T-helper 1 cell treated with Interleukin-12 subunit alpha and Interleukin-12 subunit beta and Interleukin-4 antibody, amounts not matched to agents 30 μg/mL and 1 μg/mL, for 36 hours (primary cell): ENCODE measurements at regions not wholly inside any gene's neighbourhood (a gene's known extent, or its start where the extent isn't known, plus 50 kb on each side); places are given as distances from the start of the nearest gene placed in this dataset.

Source experiments
- H3K27ac Mint-ChIP-seq: one replicate; pipeline ENCODE4 v1.8.0; 2021; ENCODE audit warnings: mild to moderate bottlenecking, mixed read lengths
- H3K27me3 Mint-ChIP-seq: one replicate; pipeline ENCODE4 v1.8.0; 2021; ENCODE audit warnings: low read depth, mixed read lengths
- H3K36me3 Mint-ChIP-seq: one replicate; pipeline ENCODE4 v1.8.0; 2021; ENCODE audit warnings: low read depth, mixed read lengths
- H3K4me1 Mint-ChIP-seq: one replicate; pipeline ENCODE4 v1.8.0; 2021; ENCODE audit warnings: low read depth, mixed read lengths
- H3K4me3 Mint-ChIP-seq: one replicate; pipeline ENCODE4 v1.8.0; 2021; ENCODE audit warnings: mild to moderate bottlenecking, moderate library complexity, mixed read lengths
- H3K9me3 Mint-ChIP-seq: one replicate; pipeline ENCODE4 v1.8.0; 2021; ENCODE audit warnings: mixed read lengths

GRCh38 chr5:99651298-99651697 is 722.5 kb upstream of the CHD1 start:
- H3K4me1 Mint-ChIP-seq: no peaks in the 10 kb centered on the region
- no peak overlapping the region for H3K27ac Mint-ChIP-seq
- no peak overlapping the region for H3K4me3 Mint-ChIP-seq
- no peaks in the 10 kb centered on the region for H3K9me3 Mint-ChIP-seq
- no peaks in the 10 kb centered on the region for H3K36me3 Mint-ChIP-seq
- H3K27me3 Mint-ChIP-seq: no peaks in the 10 kb centered on the region

DNA sequence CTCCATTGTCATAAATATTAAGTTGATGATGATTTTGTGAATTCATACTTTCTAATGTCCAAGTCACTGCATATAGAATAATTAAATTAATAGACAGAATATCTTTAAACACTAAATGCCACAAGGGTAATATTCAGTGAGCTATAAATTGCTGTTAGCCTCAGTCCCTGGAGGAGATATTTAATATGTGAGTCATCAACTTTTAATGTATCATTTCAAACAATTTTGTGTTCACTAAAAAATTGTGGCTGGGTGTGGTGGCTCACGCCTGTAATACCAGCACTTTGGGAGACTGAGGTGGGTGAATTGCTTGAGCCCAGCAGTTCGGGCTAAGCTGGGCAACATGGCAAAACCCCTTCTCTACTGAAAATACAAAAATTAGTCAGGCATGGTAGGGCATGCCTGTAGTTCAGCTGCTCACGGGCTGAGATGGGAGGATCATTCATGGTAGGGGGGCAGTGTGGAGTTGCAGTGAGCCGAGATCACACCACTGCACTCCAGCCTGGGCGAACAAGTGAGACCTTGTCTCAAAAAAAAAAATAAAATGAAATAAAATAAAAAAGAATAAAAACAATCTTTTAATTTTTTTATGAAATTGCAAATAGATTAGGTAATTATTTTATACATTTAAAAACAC is 717.3 kb upstream of the CHD1 start:
- H3K9me3 Mint-ChIP-seq: no peaks in the 10 kb centered on the region

DNA sequence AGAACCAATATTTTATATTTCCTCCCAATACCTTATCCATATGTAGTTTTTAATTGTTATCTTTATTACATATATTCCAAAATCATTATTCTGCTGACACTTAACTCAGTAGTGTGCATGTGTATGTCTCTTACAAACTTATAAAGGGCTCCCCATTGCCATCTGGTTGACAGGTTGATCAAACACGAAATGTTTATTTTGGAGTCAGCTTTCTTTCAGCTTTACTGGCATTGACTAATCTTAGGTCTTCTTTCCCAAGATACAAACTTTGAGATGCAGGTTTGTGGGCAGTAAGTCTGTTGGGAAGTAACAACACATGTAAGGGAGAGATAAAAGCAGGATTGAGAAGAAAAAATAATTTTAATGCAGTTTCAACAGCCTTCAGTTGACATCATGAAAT is 716.0 kb upstream of the CHD1 start:
- Mint-ChIP-seq H3K36me3 (no peaks in the 10 kb centered on the region), H3K4me1 (no peaks in the 10 kb centered on the region), H3K27me3 (no peaks in the 10 kb centered on the region)

More for the DNA sequence above, 717.3 kb upstream of the CHD1 start:
- H3K36me3 Mint-ChIP-seq: no peaks in the 10 kb centered on the region
- H3K27me3 Mint-ChIP-seq: no peaks in the 10 kb centered on the region
- no peak overlapping the region for H3K27ac Mint-ChIP-seq
- no peaks in the 10 kb centered on the region for H3K4me1 Mint-ChIP-seq
- H3K4me3 Mint-ChIP-seq: no peak overlapping the region

GRCh38 chr5:99640646-99641045 is 711.8 kb upstream of the CHD1 start:
- Mint-ChIP-seq H3K36me3 (no peaks in the 10 kb centered on the region), H3K27me3 (no peaks in the 10 kb centered on the region), H3K4me1 (no peaks in the 10 kb centered on the region), H3K9me3 (no peaks in the 10 kb centered on the region), H3K4me3 (no peak overlapping the region), H3K27ac (no peak overlapping the region)

More for the DNA sequence above, 716.0 kb upstream of the CHD1 start:
- Mint-ChIP-seq H3K4me3 (no peak overlapping the region), H3K27ac (no peak overlapping the region), H3K9me3 (no peaks in the 10 kb centered on the region)

DNA sequence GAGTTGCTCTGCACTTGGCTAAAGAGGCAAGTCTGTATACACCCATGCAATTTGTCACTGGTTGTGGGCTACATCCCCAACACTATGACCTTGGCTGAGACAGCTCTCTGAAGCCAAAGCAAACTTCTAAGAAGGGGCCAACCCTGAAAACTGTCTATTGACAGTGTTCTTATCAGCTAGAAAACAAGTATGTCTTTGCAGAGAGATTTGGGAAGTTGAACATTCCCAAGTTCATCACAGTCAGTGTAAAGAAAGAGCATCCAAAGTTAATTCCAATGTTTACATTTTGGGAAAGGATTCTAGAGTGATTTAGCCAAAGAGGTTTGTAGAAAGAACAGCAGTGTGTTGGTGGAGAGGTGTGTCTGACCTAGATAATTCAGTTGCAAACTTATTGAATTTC is 711.1 kb upstream of the CHD1 start:
- Mint-ChIP-seq H3K4me3 (no peak overlapping the region), H3K36me3 (no peaks in the 10 kb centered on the region), H3K27me3 (no peaks in the 10 kb centered on the region), H3K9me3 (peaks cover under 1% of the 10 kb centered on the region), H3K4me1 (no peaks in the 10 kb centered on the region), H3K27ac (no peak overlapping the region)

DNA sequence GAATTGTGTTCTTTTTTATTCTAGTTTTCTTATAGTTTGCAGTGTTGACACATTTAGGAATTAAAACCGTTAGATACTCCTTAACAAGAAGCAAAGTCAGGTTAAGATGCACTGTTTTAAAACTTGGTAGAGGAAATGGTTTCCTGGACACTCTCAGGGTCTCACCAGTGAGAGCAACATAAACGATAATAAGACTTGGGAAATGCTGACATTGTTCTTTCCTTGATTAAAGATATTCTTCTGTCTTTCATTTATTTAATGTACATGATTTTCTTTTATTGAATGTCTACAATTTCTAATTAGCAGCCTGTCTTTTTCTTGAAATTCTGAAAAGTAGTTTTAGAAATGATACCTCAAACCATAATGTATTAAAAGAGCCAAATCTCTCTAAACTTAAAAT is 707.9 kb upstream of the CHD1 start:
- no peaks in the 10 kb centered on the region for H3K36me3 Mint-ChIP-seq
- peaks cover 6% of the 10 kb centered on the region for H3K9me3 Mint-ChIP-seq
- no peaks in the 10 kb centered on the region for H3K4me1 Mint-ChIP-seq
- H3K27ac Mint-ChIP-seq: no peak overlapping the region
- no peaks in the 10 kb centered on the region for H3K27me3 Mint-ChIP-seq
- no peak overlapping the region for H3K4me3 Mint-ChIP-seq

DNA sequence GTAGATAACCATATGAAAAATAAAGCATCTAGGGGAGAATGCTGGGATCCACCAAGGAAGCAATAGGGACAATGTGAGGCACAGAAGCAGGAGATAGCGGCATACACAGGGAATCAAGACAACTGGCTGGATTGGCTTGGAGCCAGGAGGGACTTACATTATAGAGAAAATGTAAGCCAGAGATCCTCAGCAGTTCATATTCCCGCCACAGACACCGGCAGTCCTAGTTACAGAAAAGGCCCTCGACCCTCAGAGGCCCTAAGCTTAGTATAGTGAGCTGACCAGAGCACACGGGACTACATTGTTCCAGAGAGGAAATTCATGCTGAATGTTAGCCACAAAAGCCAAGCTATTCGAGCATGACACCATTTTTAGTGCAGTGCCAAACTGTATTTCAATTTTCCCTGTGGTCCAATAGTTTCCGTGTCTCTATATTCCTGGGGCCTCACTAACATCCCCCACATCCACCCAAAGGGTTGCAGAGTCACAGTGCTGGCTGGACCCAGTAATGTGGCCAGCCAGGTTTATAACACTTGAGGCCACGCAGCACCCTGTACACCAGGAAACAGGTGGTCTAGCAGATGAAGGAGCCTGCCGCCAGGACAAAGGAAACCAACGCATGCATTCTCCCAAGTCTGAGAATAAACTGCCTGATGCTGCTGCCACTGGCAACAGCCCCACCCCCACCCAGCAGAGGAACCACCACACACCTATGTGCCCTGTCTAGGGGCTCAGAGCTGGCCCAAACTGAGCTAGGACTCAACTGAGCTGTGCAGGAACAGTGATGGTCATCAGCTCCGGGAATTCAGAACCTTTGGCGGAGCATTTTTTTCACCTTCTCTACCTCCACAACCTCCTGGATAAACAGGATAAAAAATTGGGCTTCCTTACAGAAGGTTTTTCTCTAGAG is 693.2 kb upstream of the CHD1 start:
- no peaks in the 10 kb centered on the region for H3K27me3 Mint-ChIP-seq
- no peak overlapping the region for H3K4me3 Mint-ChIP-seq
- no peaks in the 10 kb centered on the region for H3K9me3 Mint-ChIP-seq
- no peak overlapping the region for H3K27ac Mint-ChIP-seq
- H3K4me1 Mint-ChIP-seq: no peaks in the 10 kb centered on the region
- no peaks in the 10 kb centered on the region for H3K36me3 Mint-ChIP-seq

- Mint-ChIP-seq H3K27me3 (no peaks in the 10 kb centered on the region), H3K27ac (no peak overlapping the region), H3K36me3 (no peaks in the 10 kb centered on the region), H3K4me1 (no peaks in the 10 kb centered on the region), H3K9me3 (no peaks in the 10 kb centered on the region), H3K4me3 (no peak overlapping the region)
Measured at GRCh38 chr5:99617335-99617734, 688.5 kb upstream of the CHD1 start.

DNA sequence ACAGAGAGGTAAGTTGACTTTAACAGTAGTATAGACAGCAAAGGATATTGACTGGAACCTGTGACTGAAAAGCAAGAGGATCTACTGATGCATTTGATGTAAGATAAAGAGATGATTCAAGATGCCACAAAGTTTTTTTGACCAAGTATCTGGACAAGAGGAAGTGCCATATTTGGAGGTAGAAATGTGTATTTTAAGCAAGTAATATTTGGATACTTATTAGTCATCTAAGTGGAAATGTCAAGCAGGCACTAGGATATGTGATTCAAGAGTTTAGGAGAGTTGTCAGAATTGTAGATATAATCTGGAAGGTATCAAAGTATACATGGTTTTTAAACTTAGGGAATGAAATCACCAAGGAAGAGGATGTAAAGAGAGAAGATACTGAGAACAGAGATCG is 686.1 kb upstream of the CHD1 start:
- H3K4me1 Mint-ChIP-seq: no peaks in the 10 kb centered on the region
- H3K36me3 Mint-ChIP-seq: no peaks in the 10 kb centered on the region
- H3K4me3 Mint-ChIP-seq: no peak overlapping the region
- H3K27ac Mint-ChIP-seq: no peak overlapping the region
- H3K27me3 Mint-ChIP-seq: no peaks in the 10 kb centered on the region
- H3K9me3 Mint-ChIP-seq: no peaks in the 10 kb centered on the region

DNA sequence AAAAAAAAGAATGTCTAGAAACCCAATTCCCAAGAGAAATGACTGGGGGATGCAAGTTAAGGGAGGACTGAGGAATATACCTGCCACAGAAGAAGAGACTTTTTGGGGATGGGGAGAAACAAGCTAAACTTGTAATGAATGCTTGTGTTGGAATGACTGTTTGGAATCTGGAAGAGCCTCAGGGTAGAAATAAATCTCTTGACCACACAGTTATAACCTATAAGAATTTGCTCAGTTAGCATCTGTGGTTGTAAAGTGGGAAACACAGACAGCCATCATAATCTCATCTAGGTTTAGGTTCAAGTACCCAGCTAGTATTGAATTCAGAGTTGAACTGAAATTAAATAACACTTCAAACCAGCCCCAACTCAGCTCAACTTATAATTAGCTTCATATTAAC is 678.3 kb upstream of the CHD1 start:
- Mint-ChIP-seq H3K27ac (no peak overlapping the region), H3K27me3 (no peaks in the 10 kb centered on the region), H3K4me3 (no peak overlapping the region), H3K4me1 (no peaks in the 10 kb centered on the region), H3K9me3 (no peaks in the 10 kb centered on the region), H3K36me3 (no peaks in the 10 kb centered on the region)

- H3K4me3 Mint-ChIP-seq: no peak overlapping the region
Measured at GRCh38 chr5:99605904-99606303, 677.1 kb upstream of the CHD1 start.

DNA sequence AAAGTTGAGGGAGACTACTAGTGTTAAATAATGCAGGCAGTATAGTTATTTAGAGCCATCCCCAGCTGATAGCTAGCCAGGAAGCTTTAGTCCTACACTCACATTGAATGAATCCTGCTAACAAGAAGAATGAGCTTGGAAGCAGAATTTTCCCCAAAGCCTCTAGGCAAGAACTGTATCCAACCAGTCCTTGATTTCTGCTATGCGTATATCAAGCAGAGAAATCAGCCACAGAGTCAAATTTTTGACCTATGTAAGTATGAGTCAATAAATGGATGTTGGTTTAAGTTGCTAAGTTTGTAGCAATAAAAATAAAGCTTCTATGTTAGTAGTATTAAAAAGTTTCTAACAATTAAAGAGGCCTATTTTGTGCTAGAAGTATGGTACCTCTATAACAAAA is 672.1 kb upstream of the CHD1 start:
- H3K9me3 Mint-ChIP-seq: peaks cover 4% of the 10 kb centered on the region
- H3K4me3 Mint-ChIP-seq: no peak overlapping the region
- no peaks in the 10 kb centered on the region for H3K36me3 Mint-ChIP-seq
- H3K27ac Mint-ChIP-seq: no peak overlapping the region
- H3K4me1 Mint-ChIP-seq: no peaks in the 10 kb centered on the region
- H3K27me3 Mint-ChIP-seq: no peaks in the 10 kb centered on the region

More at GRCh38 chr5:99605904-99606303, 677.1 kb upstream of the CHD1 start:
- H3K27ac Mint-ChIP-seq: no peak overlapping the region
- no peaks in the 10 kb centered on the region for H3K36me3 Mint-ChIP-seq
- no peaks in the 10 kb centered on the region for H3K27me3 Mint-ChIP-seq
- H3K4me1 Mint-ChIP-seq: no peaks in the 10 kb centered on the region
- peaks cover 4% of the 10 kb centered on the region for H3K9me3 Mint-ChIP-seq

DNA sequence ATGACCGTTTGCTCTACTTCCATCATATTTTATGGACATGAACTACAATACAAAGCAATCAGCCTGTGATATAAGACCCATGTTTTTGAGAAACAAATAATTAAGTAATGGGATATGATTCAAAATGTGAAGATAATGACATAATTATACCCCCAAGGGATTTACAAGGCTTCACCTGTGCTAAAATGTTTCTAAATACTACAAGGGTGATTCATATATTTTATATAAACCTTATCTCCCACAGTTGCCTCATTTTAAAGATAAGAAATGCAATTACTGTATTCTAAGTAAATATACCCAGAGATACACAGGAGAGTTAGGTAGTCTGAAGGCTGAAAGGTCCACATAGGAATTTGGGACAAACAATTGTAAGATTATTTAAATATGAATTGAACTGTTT is 662.0 kb upstream of the CHD1 start:
- no peaks in the 10 kb centered on the region for H3K4me1 Mint-ChIP-seq
- no peaks in the 10 kb centered on the region for H3K9me3 Mint-ChIP-seq
- no peak overlapping the region for H3K4me3 Mint-ChIP-seq

GRCh38 chr5:99589424-99589823 is 660.6 kb upstream of the CHD1 start:
- Mint-ChIP-seq H3K27ac (no peak overlapping the region), H3K9me3 (no peaks in the 10 kb centered on the region), H3K27me3 (no peaks in the 10 kb centered on the region), H3K4me1 (no peaks in the 10 kb centered on the region), H3K4me3 (no peak overlapping the region), H3K36me3 (no peaks in the 10 kb centered on the region)

More for the DNA sequence above, 662.0 kb upstream of the CHD1 start:
- H3K27me3 Mint-ChIP-seq: no peaks in the 10 kb centered on the region
- no peak overlapping the region for H3K27ac Mint-ChIP-seq
- H3K36me3 Mint-ChIP-seq: no peaks in the 10 kb centered on the region

DNA sequence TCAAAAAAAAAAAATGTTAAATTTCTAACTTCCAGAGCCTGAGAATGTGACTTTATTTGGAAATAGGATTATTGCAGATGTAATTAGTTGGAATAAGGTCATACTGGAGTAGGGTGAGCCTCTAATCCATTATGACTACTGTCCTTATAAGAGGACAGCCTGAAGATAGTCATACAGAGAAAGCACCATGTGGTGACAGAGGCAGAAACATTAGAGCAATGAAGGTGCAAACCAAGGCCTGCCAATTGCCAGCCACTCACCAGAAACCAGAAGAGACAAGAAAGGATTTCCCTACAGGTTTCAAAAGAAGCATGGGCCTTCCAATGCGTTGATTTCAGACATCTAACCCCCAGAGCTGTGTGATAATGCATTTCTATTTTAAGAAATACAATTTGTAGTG is 659.2 kb upstream of the CHD1 start:
- H3K4me3 Mint-ChIP-seq: no peak overlapping the region
- no peaks in the 10 kb centered on the region for H3K9me3 Mint-ChIP-seq
- H3K27me3 Mint-ChIP-seq: no peaks in the 10 kb centered on the region
- H3K27ac Mint-ChIP-seq: no peak overlapping the region
- H3K36me3 Mint-ChIP-seq: no peaks in the 10 kb centered on the region
- H3K4me1 Mint-ChIP-seq: no peaks in the 10 kb centered on the region
